ENCODE measurements at regions not wholly inside any gene's neighbourhood (a gene's known extent, or its start where the extent isn't known, plus 50 kb on each side); places are given as distances from the start of the nearest gene placed in this dataset.

GRCh38 chr11:112852143-112852866, 108.9 kb upstream of the NCAM1 start:
- FAIRE-seq (no peak), DNase-seq (ENCODE audit: low read depth, low spot score) (no peak)
- dilution Hi-C loops (cut with MboI; ENCODE audit: extremely low pct_ligation_motif_present, low sequenced_read_pairs) (no loop called here), intact Hi-C loops (cut with micrococcal nuclease) (no loop called here)
- Histone ChIP-seq H3K9ac (replicated peaks; ENCODE audit: extremely low read depth, insufficient read depth, low read length) (no peak overlapping the region), H2AFZ (ENCODE audit: low read depth, low read length) (no peak overlapping the region), H3K9me1 (replicated peaks; ENCODE audit: control insufficient read depth, extremely low read depth, insufficient read depth, low read length) (no peaks in the 10 kb centered on the region), H4K20me1 (replicated peaks; ENCODE audit: control insufficient read depth, extremely low read depth, insufficient read depth, low read length) (no peaks in the 10 kb centered on the region), H3K27ac (ENCODE audit: insufficient read depth, low read depth, low read length) (no peak overlapping the region), H3K4me1 (ENCODE audit: control insufficient read depth, extremely low read depth, insufficient read depth, low read length) (no peaks in the 10 kb centered on the region), H3K4me2 (ENCODE audit: insufficient read depth, low read length) (no peak overlapping the region), H3K9me3 (replicated peaks; ENCODE audit: control insufficient read depth, insufficient read depth, low read length) (peaks cover 3% of the 10 kb centered on the region), H3K36me3 (ENCODE audit: control insufficient read depth in 2 of 2, extremely low read depth in 1 of 2, insufficient read depth in 2 of 2, low read length in 2 of 2) (no peaks in the 10 kb centered on the region), H3K27me3 (ENCODE audit: control insufficient read depth in 2 of 2, insufficient read depth in 2 of 2, low read length in 2 of 2) (no peaks in the 10 kb centered on the region), H3K4me3 (replicated peaks in 1 of 3; ENCODE audit: insufficient read depth in 1 of 3, low read depth in 1 of 3, low read length in 3 of 3) (no peak overlapping the region), H3K79me2 (ENCODE audit: control insufficient read depth, insufficient read depth, low read length) (no peaks in the 10 kb centered on the region)
- TF ChIP-seq GATA2 (IDR thresholded peaks at IDR 0.05; ENCODE audit: insufficient read depth, insufficient read length, low read depth, low read length) = no peak
- no peak for TF ChIP-seq FOS (IDR thresholded peaks at IDR 0.05; ENCODE audit: borderline replicate concordance, insufficient read depth, low read length)
- TF ChIP-seq POLR2A (IDR thresholded peaks at IDR 0.05; ENCODE audit: low read depth, low read length) = no peak
- TF ChIP-seq MAX (IDR thresholded peaks at IDR 0.05; ENCODE audit: insufficient read depth, insufficient read length) = no peak
- no peak for TF ChIP-seq MYC (IDR thresholded peaks at IDR 0.05; ENCODE audit: low read depth, low read length)
- POLR2A ChIA-PET = no interaction called here
- CTCF ChIA-PET = no interaction called here
- no TSS peak for BruUV-seq (replicated peaks)

GRCh38 chr11:112856133-112856532, 105.1 kb upstream of the NCAM1 start:
- no peaks in the 10 kb centered on the region for H3K9me1 ChIP-seq (replicated peaks; ENCODE audit: control insufficient read depth, extremely low read depth, insufficient read depth, low read length)
- intact Hi-C loops (cut with micrococcal nuclease) (no loop called here), dilution Hi-C loops (cut with MboI; ENCODE audit: extremely low pct_ligation_motif_present, low sequenced_read_pairs) (no loop called here)
- no peaks in the 10 kb centered on the region for H3K36me3 ChIP-seq (ENCODE audit: control insufficient read depth in 2 of 2, extremely low read depth in 1 of 2, insufficient read depth in 2 of 2, low read length in 2 of 2)
- no peak overlapping the region for H2AFZ ChIP-seq (ENCODE audit: low read depth, low read length)
- no TSS peak for BruUV-seq (replicated peaks)
- H3K4me1 ChIP-seq (ENCODE audit: control insufficient read depth, extremely low read depth, insufficient read depth, low read length) = no peaks in the 10 kb centered on the region
- TF ChIP-seq CTCF (IDR thresholded peaks at IDR 0.05; ENCODE audit: extremely low read depth in 1 of 2, insufficient read depth in 1 of 2, low read depth in 1 of 2, low read length in 2 of 2) (no peak), FOS (IDR thresholded peaks at IDR 0.05; ENCODE audit: borderline replicate concordance, insufficient read depth, low read length) (no peak), MYC (IDR thresholded peaks at IDR 0.05; ENCODE audit: low read depth, low read length) (no peak), POLR2AphosphoS5 (IDR thresholded peaks at IDR 0.05; ENCODE audit: insufficient read depth, low read depth, low read length) (no peak), POLR2A (IDR thresholded peaks at IDR 0.05; ENCODE audit: low read depth, low read length) (no peak), MAX (IDR thresholded peaks at IDR 0.05; ENCODE audit: insufficient read depth, insufficient read length) (no peak)
- no peaks in the 10 kb centered on the region for H3K79me2 ChIP-seq (ENCODE audit: control insufficient read depth, insufficient read depth, low read length)
- no peak overlapping the region for H3K4me2 ChIP-seq (ENCODE audit: insufficient read depth, low read length)
- H4K20me1 ChIP-seq (replicated peaks; ENCODE audit: control insufficient read depth, extremely low read depth, insufficient read depth, low read length) = no peaks in the 10 kb centered on the region
- H3K9me3 ChIP-seq (replicated peaks; ENCODE audit: control insufficient read depth, insufficient read depth, low read length) = peaks cover 4% of the 10 kb centered on the region
- H3K27ac ChIP-seq (ENCODE audit: insufficient read depth, low read depth, low read length) = no peak overlapping the region
- H3K4me3 ChIP-seq (replicated peaks in 1 of 3; ENCODE audit: insufficient read depth in 1 of 3, low read depth in 1 of 3, low read length in 3 of 3) = no peak overlapping the region
- DNase-seq (ENCODE audit: low read depth, low spot score) (no peak), FAIRE-seq (no peak)
- no peaks in the 10 kb centered on the region for H3K27me3 ChIP-seq (ENCODE audit: control insufficient read depth in 2 of 2, insufficient read depth in 2 of 2, low read length in 2 of 2)
- POLR2A ChIA-PET = no interaction called here
- H3K9ac ChIP-seq (replicated peaks; ENCODE audit: extremely low read depth, insufficient read depth, low read length) = no peak overlapping the region
- CTCF ChIA-PET = no interaction called here
